Osteoblast (primary cell): ENCODE measurements at regions not wholly inside any gene's neighbourhood (a gene's known extent, or its start where the extent isn't known, plus 50 kb on each side); places are given as distances from the start of the nearest gene placed in this dataset.

Experiments
- DNase-seq: peaks from one replicate; pipeline ENCODE4 v3.0.0; 2011; ENCODE audit warnings: low spot score, mixed read lengths; ENCODE audit not compliant: insufficient read length; ENCODE audit errors: missing footprints
- H2AFZ ChIP-seq: 2 replicates; pipeline ENCODE4 v1.6.0; 2011; ENCODE audit warnings: mild to moderate bottlenecking, low read length
- H3K27ac ChIP-seq: 2 replicates; pipeline ENCODE4 v1.5.1; 2011; ENCODE audit warnings: mild to moderate bottlenecking, low read depth, low read length, moderate library complexity
- H3K27me3 ChIP-seq: 2 replicates; pipeline ENCODE4 v1.6.0; 2012; ENCODE audit warnings: mild to moderate bottlenecking, control low read depth, inconsistent platforms, low read length, moderate library complexity; ENCODE audit not compliant: insufficient read depth
- H3K36me3 ChIP-seq: 2 replicates; pipeline ENCODE4 v1.5.1; 2011; ENCODE audit warnings: mild to moderate bottlenecking, low read length, control low read depth, moderate library complexity; ENCODE audit not compliant: insufficient read depth
- H3K4me1 ChIP-seq: 2 replicates; pipeline ENCODE4 v1.5.1; 2011; ENCODE audit warnings: mild to moderate bottlenecking, low read length, control low read depth, moderate library complexity; ENCODE audit not compliant: insufficient read depth
- H3K4me2 ChIP-seq: 2 replicates; pipeline ENCODE4 v1.6.0; 2011; ENCODE audit warnings: mild to moderate bottlenecking, low read length; ENCODE audit not compliant: insufficient read depth
- H3K4me3 ChIP-seq: fragments of 200-600 bp; sonication (generic); 3 replicates; pipeline ENCODE4 v1.5.1; 2012; ENCODE audit warnings: mild to moderate bottlenecking, low read length, inconsistent platforms; ENCODE audit not compliant: insufficient read depth
- H3K79me2 ChIP-seq: 2 replicates; pipeline ENCODE4 v1.6.0; 2012; ENCODE audit warnings: mild to moderate bottlenecking, low read length, control low read depth, inconsistent platforms; ENCODE audit not compliant: insufficient read depth
- H3K9me3 ChIP-seq: 2 replicates; pipeline ENCODE4 v1.5.1; 2011; ENCODE audit warnings: low read depth, low read length, control low read depth
- H4K20me1 ChIP-seq: 2 replicates; pipeline ENCODE4 v1.6.0; 2012; ENCODE audit warnings: mild to moderate bottlenecking, low read length, control low read depth; ENCODE audit not compliant: insufficient read depth
- TF ChIP-seq, protein P1 (sequence below): IDR thresholded peaks from 2 replicates; pipeline ENCODE4 v1.5.1; 2011; ENCODE audit warnings: mild to moderate bottlenecking, low read depth, low read length, moderate library complexity; ENCODE audit errors: extremely low read depth

DNA sequence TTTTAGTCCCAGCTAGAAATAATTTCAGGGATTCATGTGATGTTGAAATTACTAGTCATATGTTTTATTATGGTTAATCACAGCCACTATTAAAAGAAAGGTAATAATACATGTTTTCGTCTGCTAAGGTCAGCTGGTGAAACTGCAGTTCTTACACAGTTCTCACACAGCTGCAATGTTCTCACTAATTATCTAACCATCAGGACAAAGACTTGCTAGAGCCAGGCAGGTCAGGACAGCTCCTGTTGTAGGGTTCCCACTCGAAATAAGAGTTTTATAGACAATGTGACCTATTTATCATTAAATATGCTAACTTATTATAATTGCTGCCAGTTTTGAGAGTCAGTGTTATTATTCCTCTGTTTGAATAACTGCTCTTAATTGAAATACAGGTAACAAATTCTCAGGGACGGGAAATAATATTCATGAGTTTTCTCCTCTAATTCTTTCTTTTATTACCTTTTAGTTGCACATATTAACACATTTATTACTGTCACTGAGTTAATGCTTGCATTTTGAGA lies 97.9 kb downstream of the GJA1 start:
- H3K79me2 ChIP-seq: no peaks in the 10 kb centered on the region
- DNase-seq: no peak
- no peaks in the 10 kb centered on the region for H3K9me3 ChIP-seq
- H4K20me1 ChIP-seq: no peaks in the 10 kb centered on the region
- H3K36me3 ChIP-seq: no peaks in the 10 kb centered on the region
- no peak overlapping the region for H2AFZ ChIP-seq
- H3K4me1 ChIP-seq: no peaks in the 10 kb centered on the region
- H3K4me3 ChIP-seq: no peak overlapping the region
- no peak overlapping the region for H3K27ac ChIP-seq
- H3K4me2 ChIP-seq: no peak overlapping the region
- TF ChIP-seq, protein P1, sequence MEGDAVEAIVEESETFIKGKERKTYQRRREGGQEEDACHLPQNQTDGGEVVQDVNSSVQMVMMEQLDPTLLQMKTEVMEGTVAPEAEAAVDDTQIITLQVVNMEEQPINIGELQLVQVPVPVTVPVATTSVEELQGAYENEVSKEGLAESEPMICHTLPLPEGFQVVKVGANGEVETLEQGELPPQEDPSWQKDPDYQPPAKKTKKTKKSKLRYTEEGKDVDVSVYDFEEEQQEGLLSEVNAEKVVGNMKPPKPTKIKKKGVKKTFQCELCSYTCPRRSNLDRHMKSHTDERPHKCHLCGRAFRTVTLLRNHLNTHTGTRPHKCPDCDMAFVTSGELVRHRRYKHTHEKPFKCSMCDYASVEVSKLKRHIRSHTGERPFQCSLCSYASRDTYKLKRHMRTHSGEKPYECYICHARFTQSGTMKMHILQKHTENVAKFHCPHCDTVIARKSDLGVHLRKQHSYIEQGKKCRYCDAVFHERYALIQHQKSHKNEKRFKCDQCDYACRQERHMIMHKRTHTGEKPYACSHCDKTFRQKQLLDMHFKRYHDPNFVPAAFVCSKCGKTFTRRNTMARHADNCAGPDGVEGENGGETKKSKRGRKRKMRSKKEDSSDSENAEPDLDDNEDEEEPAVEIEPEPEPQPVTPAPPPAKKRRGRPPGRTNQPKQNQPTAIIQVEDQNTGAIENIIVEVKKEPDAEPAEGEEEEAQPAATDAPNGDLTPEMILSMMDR: no peak
- no peaks in the 10 kb centered on the region for H3K27me3 ChIP-seq

DNA sequence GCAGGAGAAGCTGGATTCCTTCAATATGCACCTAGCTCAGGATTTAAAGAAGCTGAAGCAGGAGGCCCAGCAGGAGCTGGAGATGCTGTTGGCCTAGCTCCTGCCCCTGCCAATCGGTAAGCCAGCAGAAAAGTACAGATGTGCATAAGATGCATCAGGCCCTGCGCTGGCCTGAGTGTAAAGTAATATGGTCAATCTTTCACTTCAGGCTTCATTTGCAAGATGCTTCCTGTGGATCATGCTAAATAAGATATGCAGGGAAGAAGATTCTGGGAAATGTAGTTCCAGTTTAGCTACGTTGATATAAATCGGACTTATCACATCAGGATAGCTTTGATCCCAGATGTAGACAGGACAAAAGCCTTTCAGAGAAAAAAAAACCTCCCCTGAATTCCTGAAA lies 100.3 kb downstream of the GJA1 start:
- no peak overlapping the region for H3K4me3 ChIP-seq
- H2AFZ ChIP-seq: no peak overlapping the region
- H3K9me3 ChIP-seq: no peaks in the 10 kb centered on the region
- H3K36me3 ChIP-seq: no peaks in the 10 kb centered on the region
- no peaks in the 10 kb centered on the region for H4K20me1 ChIP-seq
- H3K4me1 ChIP-seq: no peaks in the 10 kb centered on the region
- no peaks in the 10 kb centered on the region for H3K79me2 ChIP-seq
- no peak overlapping the region for H3K27ac ChIP-seq
- TF ChIP-seq, protein P1: no peak
- no peaks in the 10 kb centered on the region for H3K27me3 ChIP-seq
- H3K4me2 ChIP-seq: no peak overlapping the region
- no peak for DNase-seq

DNA sequence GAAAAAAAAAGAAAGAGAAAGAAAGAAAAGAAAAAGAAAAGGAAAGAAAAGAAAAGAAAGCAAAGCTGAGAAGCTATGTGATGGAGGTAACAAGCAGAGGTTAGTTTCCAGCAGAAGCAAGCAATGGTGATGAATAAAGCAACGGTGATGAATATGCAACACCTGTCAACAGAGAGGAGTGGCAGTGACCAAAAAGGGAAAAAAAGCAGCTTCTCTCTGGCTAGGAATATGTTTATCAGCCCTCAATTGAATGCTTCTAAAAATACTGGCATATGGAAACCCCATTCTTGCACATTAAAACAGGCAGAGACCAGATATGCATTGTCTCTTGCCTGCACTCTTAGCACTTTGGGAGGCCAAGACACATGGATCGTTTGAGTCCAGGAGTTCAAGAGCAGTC lies 100.9 kb downstream of the GJA1 start:
- H4K20me1 ChIP-seq: no peaks in the 10 kb centered on the region
- no peak for DNase-seq
- H3K4me3 ChIP-seq: no peak overlapping the region
- TF ChIP-seq, protein P1: no peak
- H2AFZ ChIP-seq: no peak overlapping the region
- H3K27ac ChIP-seq: no peak overlapping the region
- no peaks in the 10 kb centered on the region for H3K79me2 ChIP-seq
- no peaks in the 10 kb centered on the region for H3K27me3 ChIP-seq
- no peak overlapping the region for H3K4me2 ChIP-seq
- no peaks in the 10 kb centered on the region for H3K36me3 ChIP-seq
- H3K4me1 ChIP-seq: no peaks in the 10 kb centered on the region
- H3K9me3 ChIP-seq: no peaks in the 10 kb centered on the region

DNA sequence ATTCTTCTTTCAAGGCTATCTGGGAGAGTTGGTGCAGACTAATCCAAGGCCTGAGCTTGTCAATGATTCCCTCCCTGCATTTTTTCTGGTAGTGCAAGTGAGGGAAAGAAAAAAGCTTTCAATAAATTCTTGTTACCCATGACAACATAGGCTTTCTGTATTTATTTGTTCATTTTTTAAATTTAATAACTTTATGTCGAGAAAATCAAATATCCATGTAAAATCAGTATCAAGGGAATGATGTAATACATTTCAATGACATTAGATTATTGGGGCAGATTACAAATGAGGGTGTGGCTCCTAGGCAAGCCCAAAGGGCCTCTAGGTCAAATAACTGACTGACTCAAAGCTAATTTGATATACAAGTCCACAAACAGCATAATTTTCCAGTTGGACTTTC lies 104.0 kb downstream of the GJA1 start:
- no peak overlapping the region for H3K27ac ChIP-seq
- H3K27me3 ChIP-seq: no peaks in the 10 kb centered on the region
- H4K20me1 ChIP-seq: no peaks in the 10 kb centered on the region
- H3K4me2 ChIP-seq: no peak overlapping the region
- no peak overlapping the region for H2AFZ ChIP-seq
- H3K9me3 ChIP-seq: no peaks in the 10 kb centered on the region
- no peaks in the 10 kb centered on the region for H3K36me3 ChIP-seq
- TF ChIP-seq, protein P1: no peak
- H3K79me2 ChIP-seq: no peaks in the 10 kb centered on the region
- H3K4me1 ChIP-seq: peaks cover 9% of the 10 kb centered on the region
- DNase-seq: no peak
- H3K4me3 ChIP-seq: no peak overlapping the region
